HCT116 (cell line): ENCODE measurements at regions not wholly inside any gene's neighbourhood (a gene's known extent, or its start where the extent isn't known, plus 50 kb on each side); places are given as distances from the start of the nearest gene placed in this dataset.

Experiments
- ATAC-seq: fragments of 200-7000 bp; cut with Tn5 transposase; 2 replicates; pipeline ENCODE4 v1.9.1; 2020; ENCODE audit warnings: mild to moderate bottlenecking, moderate library complexity
- BruUV-seq: library from RNA; stranded (reverse); fragments of 400-500 nt; replicated peaks from 2 replicates; lab custom pipeline; 2021; lab: Mats Ljungman, UMichigan
- CTCF ChIA-PET: fragments of 300-600 bp; sonication (Branson Sonifier 250); formaldehyde crosslinking; loops from one replicate; lab custom pipeline; 2021; ENCODE audit warnings: antibody characterized with exemption; lab: Charles Lee
- POLR2A ChIA-PET: fragments of 300-600, 350-600 bp; sonication (Branson Sonifier 250); formaldehyde crosslinking; loops from one replicate; lab custom pipeline; 2021; ENCODE audit warnings: antibody characterized with exemption; lab: Charles Lee
- RAD21 ChIA-PET, 2 experiments: fragments of 300-600 bp; sonication (Branson Sonifier 250); formaldehyde crosslinking; loops; one replicate each; lab custom pipeline; 2023; ENCODE audit warnings: low total read pairs in 2 of 2; ENCODE audit not compliant: uncharacterized antibody in 2 of 2, unreplicated experiment in 2 of 2, low non-redundant PET in 1 of 2; lab: Charles Lee
- DNase-seq: peaks from one replicate; pipeline ENCODE4 v3.0.0-alpha.2; 2010; ENCODE audit warnings: low read depth, low spot score
- H2AFZ ChIP-seq: fragments of 200-600 bp; shearing (Covaris generic), sonication (generic); 2 replicates; pipeline ENCODE4 v1.6.1; 2017; ENCODE audit warnings: low read depth, mixed run types, mixed read lengths, antibody characterized with exemption, low read length; ENCODE audit not compliant: poor library complexity, severe bottlenecking
- H3K27ac ChIP-seq: 2 replicates; pipeline ENCODE4 v1.5.1; 2012; ENCODE audit warnings: low read depth, low read length
- H3K27me3 ChIP-seq: fragments of 200-600 bp; sonication (generic); 2 replicates; pipeline ENCODE4 v1.6.1; 2016; ENCODE audit warnings: mixed run types, low read length, mixed read lengths; ENCODE audit not compliant: insufficient read depth
- H3K36me3 ChIP-seq, 2 experiments: fragments of 200-500 bp in 1 of 2; fragments of 200-600 bp in 1 of 2; sonication (Bioruptor generic) in 1 of 2; sonication (generic) in 1 of 2; 2 replicates each; pipeline versions ENCODE4 v1.5.1 to v1.6.1; 2014 to 2016; ENCODE audit warnings: low read length in 2 of 2, inconsistent platforms in 1 of 2, mixed read lengths in 1 of 2, mixed run types in 1 of 2; ENCODE audit not compliant: insufficient read depth in 2 of 2, control insufficient read depth in 1 of 2
- H3K4me1 ChIP-seq, 2 experiments: fragments of 200-600 bp in 1 of 2; sonication (generic) in 1 of 2; 2 replicates each; pipeline versions ENCODE4 v1.5.1 to v1.6.1; 2012 to 2017; ENCODE audit warnings: low read length in 2 of 2, inconsistent platforms in 1 of 2, mild to moderate bottlenecking in 1 of 2, mixed read lengths in 1 of 2, mixed run types in 1 of 2, moderate library complexity in 1 of 2; ENCODE audit not compliant: insufficient read depth in 2 of 2, control insufficient read depth in 1 of 2
- H3K4me2 ChIP-seq: fragments of 200-600 bp; sonication (generic); 2 replicates; pipeline ENCODE4 v1.6.1; 2017; ENCODE audit warnings: mixed run types, low read length, mixed read lengths
- H3K4me3 ChIP-seq, 2 experiments: fragments of 200-600 bp in 1 of 2; sonication (generic) in 1 of 2; replicated peaks in 1 of 2; 2 replicates each; pipeline ENCODE4 v1.5.1; 2011 to 2016; ENCODE audit warnings: low read length in 2 of 2, control low read depth in 1 of 2, low read depth in 1 of 2, mild to moderate bottlenecking in 1 of 2, mixed read lengths in 1 of 2, mixed run types in 1 of 2
- H3K79me2 ChIP-seq: fragments of 200-600 bp; sonication (generic); 2 replicates; pipeline ENCODE4 v1.6.1; 2017; ENCODE audit warnings: mild to moderate bottlenecking, mixed run types, low read length, moderate library complexity, mixed read lengths; ENCODE audit not compliant: insufficient read depth
- H3K9ac ChIP-seq: fragments of 200-600 bp; sonication (generic); 2 replicates; pipeline ENCODE4 v1.6.1; 2016; ENCODE audit warnings: low read length, mixed read lengths
- H3K9me2 ChIP-seq: fragments of 200-600 bp; sonication (generic), shearing (Covaris generic); 2 replicates; pipeline ENCODE4 v1.6.1; 2017; ENCODE audit warnings: mixed run types, mild to moderate bottlenecking, moderate library complexity; ENCODE audit not compliant: insufficient read depth
- H3K9me3 ChIP-seq, 2 experiments: fragments of 200-500 bp in 1 of 2; fragments of 200-600 bp in 1 of 2; sonication (Bioruptor generic) in 1 of 2; sonication (generic) in 1 of 2; 2 replicates each; pipeline ENCODE4 v1.6.1; 2014 to 2017; ENCODE audit warnings: low read length in 2 of 2, mixed read lengths in 2 of 2, inconsistent platforms in 1 of 2, low read depth in 1 of 2, mild to moderate bottlenecking in 1 of 2, mixed run types in 1 of 2, moderate library complexity in 1 of 2; ENCODE audit not compliant: control insufficient read depth in 1 of 2, insufficient read depth in 1 of 2
- H4K20me1 ChIP-seq: fragments of 200-600 bp; sonication (generic), shearing (Covaris generic); 2 replicates; pipeline ENCODE4 v1.6.1; 2017; ENCODE audit warnings: mixed run types, mild to moderate bottlenecking, moderate library complexity; ENCODE audit not compliant: insufficient read depth
- CEBPB ChIP-seq: IDR thresholded peaks from 2 replicates; pipeline ENCODE4 v1.6.1; 2012; ENCODE audit warnings: low read depth
- EGR1 ChIP-seq: IDR thresholded peaks from 2 replicates; pipeline ENCODE4 v1.6.1; 2012; ENCODE audit warnings: low read depth
- EZH2phosphoT487 ChIP-seq: fragments of 200-600 bp; IDR thresholded peaks from 2 replicates; pipeline ENCODE4 v1.6.1; 2018; ENCODE audit warnings: antibody characterized with exemption, borderline replicate concordance
- FOSL1 ChIP-seq: IDR thresholded peaks from 2 replicates; pipeline ENCODE4 v1.6.1; 2012; ENCODE audit warnings: low read depth
- POLR2AphosphoS5 ChIP-seq: IDR thresholded peaks from 2 replicates; pipeline ENCODE4 v1.6.1; 2011; ENCODE audit warnings: mild to moderate bottlenecking, low read depth, low read length, moderate library complexity
- SP1 ChIP-seq: IDR thresholded peaks from 2 replicates; pipeline ENCODE4 v1.6.1; 2012; ENCODE audit warnings: low read depth
- SRF ChIP-seq: IDR thresholded peaks from 2 replicates; pipeline ENCODE4 v1.6.1; 2012; ENCODE audit warnings: low read depth
- TCF7L2 ChIP-seq: IDR thresholded peaks from 2 replicates; pipeline ENCODE4 v1.7.0; 2011; ENCODE audit warnings: borderline replicate concordance, inconsistent platforms; ENCODE audit not compliant: insufficient read depth, insufficient read length; ENCODE audit errors: extremely low read depth
- YY1 ChIP-seq: IDR thresholded peaks from 2 replicates; pipeline ENCODE4 v1.6.1; 2011; ENCODE audit warnings: low read length, low read depth, moderate library complexity, mild to moderate bottlenecking; ENCODE audit not compliant: insufficient replicate concordance; ENCODE audit errors: extremely low read depth
- ZFX ChIP-seq: fragments of 450-650 bp; IDR thresholded peaks from 2 replicates; pipeline ENCODE4 v1.6.1; 2017
- intact Hi-C: fragments of 100-400 bp; cut with micrococcal nuclease; formaldehyde crosslinking; loops from 2 replicates; pipeline ENCODE4 v1.10.0; 2022
- TF ChIP-seq, protein P1 (sequence below): IDR thresholded peaks from 2 replicates; pipeline ENCODE4 v1.6.1; 2012
- TF ChIP-seq, protein P2 (sequence below), 3 experiments: fragments of 200-600 bp in 1 of 3; sonication (generic) in 1 of 3; IDR thresholded peaks in 2 of 3; conservative IDR thresholded peaks in 1 of 3; 2 replicates each; pipeline ENCODE4 v1.5.1; 2012 to 2017; ENCODE audit warnings: low read depth in 2 of 3, low read length in 2 of 3, antibody characterized with exemption in 1 of 3, borderline replicate concordance in 1 of 3, control low read depth in 1 of 3, mild to moderate bottlenecking in 1 of 3, mixed read lengths in 1 of 3, mixed run types in 1 of 3, moderate library complexity in 1 of 3; ENCODE audit not compliant: insufficient read depth in 1 of 3
- TF ChIP-seq, protein P3 (sequence below): IDR thresholded peaks from 2 replicates; pipeline ENCODE4 v1.6.1; 2011; ENCODE audit warnings: mild to moderate bottlenecking, low read length, moderate library complexity; ENCODE audit not compliant: insufficient replicate concordance; ENCODE audit errors: extremely low read depth

DNA sequence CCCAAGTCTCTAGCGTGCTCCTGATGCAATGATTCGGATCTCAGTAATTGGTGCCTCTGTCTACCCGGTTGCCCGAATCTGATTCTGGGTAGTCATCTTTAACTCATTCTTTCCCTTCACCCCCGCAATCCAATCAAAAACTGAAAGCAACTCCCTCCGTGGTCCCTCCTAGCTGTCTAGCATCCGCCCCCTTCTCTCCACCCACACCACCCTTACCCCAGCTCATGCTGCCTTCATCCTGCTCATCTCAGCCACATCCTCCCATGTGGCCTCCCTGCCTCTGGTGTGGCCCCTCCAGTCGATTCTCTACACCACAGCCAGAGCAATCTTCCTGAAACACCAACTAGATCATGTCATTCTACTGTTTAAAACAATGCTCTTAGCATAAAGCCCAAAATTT is 62.3 kb downstream of the TTC32 start:
- ChIA-PET RAD21 (no interaction called here), CTCF (no interaction called here)
- Histone ChIP-seq H3K27ac (no peak overlapping the region), H3K9ac (no peak overlapping the region), H3K9me3 (no peaks in the 10 kb centered on the region), H2AFZ (no peak overlapping the region), H3K4me1 (no peaks in the 10 kb centered on the region), H3K36me3 (no peaks in the 10 kb centered on the region), H3K27me3 (peaks cover 29% of the 10 kb centered on the region; the same call in 1 of the 2 replicates), H3K79me2 (no peaks in the 10 kb centered on the region), H3K9me2 (no peaks in the 10 kb centered on the region), H3K4me2 (no peak overlapping the region)
- no TSS peak for BruUV-seq
- no peak for ATAC-seq
- no peak for DNase-seq
- intact Hi-C loops: no loop called here
- TF ChIP-seq, protein P1, sequence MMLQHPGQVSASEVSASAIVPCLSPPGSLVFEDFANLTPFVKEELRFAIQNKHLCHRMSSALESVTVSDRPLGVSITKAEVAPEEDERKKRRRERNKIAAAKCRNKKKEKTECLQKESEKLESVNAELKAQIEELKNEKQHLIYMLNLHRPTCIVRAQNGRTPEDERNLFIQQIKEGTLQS: no peak
- no peak for TF ChIP-seq ZFX
- no peak for TF ChIP-seq YY1
- TF ChIP-seq, protein P2, sequence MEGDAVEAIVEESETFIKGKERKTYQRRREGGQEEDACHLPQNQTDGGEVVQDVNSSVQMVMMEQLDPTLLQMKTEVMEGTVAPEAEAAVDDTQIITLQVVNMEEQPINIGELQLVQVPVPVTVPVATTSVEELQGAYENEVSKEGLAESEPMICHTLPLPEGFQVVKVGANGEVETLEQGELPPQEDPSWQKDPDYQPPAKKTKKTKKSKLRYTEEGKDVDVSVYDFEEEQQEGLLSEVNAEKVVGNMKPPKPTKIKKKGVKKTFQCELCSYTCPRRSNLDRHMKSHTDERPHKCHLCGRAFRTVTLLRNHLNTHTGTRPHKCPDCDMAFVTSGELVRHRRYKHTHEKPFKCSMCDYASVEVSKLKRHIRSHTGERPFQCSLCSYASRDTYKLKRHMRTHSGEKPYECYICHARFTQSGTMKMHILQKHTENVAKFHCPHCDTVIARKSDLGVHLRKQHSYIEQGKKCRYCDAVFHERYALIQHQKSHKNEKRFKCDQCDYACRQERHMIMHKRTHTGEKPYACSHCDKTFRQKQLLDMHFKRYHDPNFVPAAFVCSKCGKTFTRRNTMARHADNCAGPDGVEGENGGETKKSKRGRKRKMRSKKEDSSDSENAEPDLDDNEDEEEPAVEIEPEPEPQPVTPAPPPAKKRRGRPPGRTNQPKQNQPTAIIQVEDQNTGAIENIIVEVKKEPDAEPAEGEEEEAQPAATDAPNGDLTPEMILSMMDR (IDR thresholded peaks at IDR 0.05 in 2 of 3, conservative IDR thresholded peaks at IDR 0.05 in 1 of 3; ENCODE audit: borderline replicate concordance in 1 of 3, insufficient read depth in 1 of 3, low read depth in 2 of 3, low read length in 2 of 3): no peak
- no peak for TF ChIP-seq SRF
- no peak for TF ChIP-seq POLR2AphosphoS5
- no peak for TF ChIP-seq EGR1
- no peak for TF ChIP-seq FOSL1
- TF ChIP-seq TCF7L2: no peak
- TF ChIP-seq, protein P3, sequence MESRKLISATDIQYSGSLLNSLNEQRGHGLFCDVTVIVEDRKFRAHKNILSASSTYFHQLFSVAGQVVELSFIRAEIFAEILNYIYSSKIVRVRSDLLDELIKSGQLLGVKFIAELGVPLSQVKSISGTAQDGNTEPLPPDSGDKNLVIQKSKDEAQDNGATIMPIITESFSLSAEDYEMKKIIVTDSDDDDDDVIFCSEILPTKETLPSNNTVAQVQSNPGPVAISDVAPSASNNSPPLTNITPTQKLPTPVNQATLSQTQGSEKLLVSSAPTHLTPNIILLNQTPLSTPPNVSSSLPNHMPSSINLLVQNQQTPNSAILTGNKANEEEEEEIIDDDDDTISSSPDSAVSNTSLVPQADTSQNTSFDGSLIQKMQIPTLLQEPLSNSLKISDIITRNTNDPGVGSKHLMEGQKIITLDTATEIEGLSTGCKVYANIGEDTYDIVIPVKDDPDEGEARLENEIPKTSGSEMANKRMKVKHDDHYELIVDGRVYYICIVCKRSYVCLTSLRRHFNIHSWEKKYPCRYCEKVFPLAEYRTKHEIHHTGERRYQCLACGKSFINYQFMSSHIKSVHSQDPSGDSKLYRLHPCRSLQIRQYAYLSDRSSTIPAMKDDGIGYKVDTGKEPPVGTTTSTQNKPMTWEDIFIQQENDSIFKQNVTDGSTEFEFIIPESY: no peak
- TF ChIP-seq SP1: no peak
- no peak for TF ChIP-seq EZH2phosphoT487
- no peak for TF ChIP-seq CEBPB
- TF ChIP-seq, all 23 proteins: peak for 0
- POLR2A ChIA-PET: no interaction called here
- Histone ChIP-seq H3K4me3 (no peak overlapping the region), H4K20me1 (no peaks in the 10 kb centered on the region)
